ENCODE measurements at regions not wholly inside any gene's neighbourhood (a gene's known extent, or its start where the extent isn't known, plus 50 kb on each side); places are given as distances from the start of the nearest gene placed in this dataset.

DNA sequence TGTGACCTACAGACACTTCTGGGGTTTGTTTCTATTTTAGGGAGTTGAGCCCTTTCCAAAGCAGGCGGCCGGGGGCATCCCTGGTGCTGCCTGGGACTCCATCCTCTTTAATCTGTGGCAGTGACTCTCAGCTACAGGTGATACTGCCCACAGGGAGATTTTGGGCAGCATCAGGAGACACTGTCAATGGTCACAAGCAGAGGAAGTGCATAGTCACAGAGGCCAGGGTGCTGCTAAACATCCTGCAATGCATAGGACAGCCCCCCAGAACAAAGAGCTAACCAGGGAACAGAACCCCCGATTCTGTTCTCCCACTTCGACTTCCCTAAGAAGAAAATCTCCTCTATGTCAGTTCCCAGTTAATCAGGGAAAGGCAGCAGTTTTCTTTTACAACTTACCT, 66.2 kb downstream of the TEX35 start:
- no peak for TF ChIP-seq POLR2AphosphoS5 (IDR thresholded peaks at IDR 0.05)
- TF ChIP-seq, protein P1, sequence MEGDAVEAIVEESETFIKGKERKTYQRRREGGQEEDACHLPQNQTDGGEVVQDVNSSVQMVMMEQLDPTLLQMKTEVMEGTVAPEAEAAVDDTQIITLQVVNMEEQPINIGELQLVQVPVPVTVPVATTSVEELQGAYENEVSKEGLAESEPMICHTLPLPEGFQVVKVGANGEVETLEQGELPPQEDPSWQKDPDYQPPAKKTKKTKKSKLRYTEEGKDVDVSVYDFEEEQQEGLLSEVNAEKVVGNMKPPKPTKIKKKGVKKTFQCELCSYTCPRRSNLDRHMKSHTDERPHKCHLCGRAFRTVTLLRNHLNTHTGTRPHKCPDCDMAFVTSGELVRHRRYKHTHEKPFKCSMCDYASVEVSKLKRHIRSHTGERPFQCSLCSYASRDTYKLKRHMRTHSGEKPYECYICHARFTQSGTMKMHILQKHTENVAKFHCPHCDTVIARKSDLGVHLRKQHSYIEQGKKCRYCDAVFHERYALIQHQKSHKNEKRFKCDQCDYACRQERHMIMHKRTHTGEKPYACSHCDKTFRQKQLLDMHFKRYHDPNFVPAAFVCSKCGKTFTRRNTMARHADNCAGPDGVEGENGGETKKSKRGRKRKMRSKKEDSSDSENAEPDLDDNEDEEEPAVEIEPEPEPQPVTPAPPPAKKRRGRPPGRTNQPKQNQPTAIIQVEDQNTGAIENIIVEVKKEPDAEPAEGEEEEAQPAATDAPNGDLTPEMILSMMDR (IDR thresholded peaks at IDR 0.05): no peak
